Activated T-cell treated with anti-CD3 and anti-CD28 coated beads for 4 hours (primary cell): ENCODE measurements at regions not wholly inside any gene's neighbourhood (a gene's known extent, or its start where the extent isn't known, plus 50 kb on each side); places are given as distances from the start of the nearest gene placed in this dataset.
"Not testable (repeated sequence)": the region's sequence is repeated elsewhere in the genome, so short reads cannot be mapped to it uniquely, and the experiment has no call there.

Experiments used
- DNase-seq: peaks from one replicate; pipeline ENCODE4 v3.0.0-alpha.2; 2020

- DNase-seq: no peak
Observed at GRCh38 chr1:82152356-82153271, 351.9 kb downstream of the ADGRL2 start.

GRCh38 chr1:82145656-82146055, 344.9 kb downstream of the ADGRL2 start:
- no peak for DNase-seq

- no peak for DNase-seq
Observed at GRCh38 chr1:82143108-82143833, 342.5 kb downstream of the ADGRL2 start.

- DNase-seq: no peak
Observed at GRCh38 chr1:82141390-82141789, 340.7 kb downstream of the ADGRL2 start.

GRCh38 chr1:82139751-82140468, 339.2 kb downstream of the ADGRL2 start:
- DNase-seq: no peak

- DNase-seq: not testable (repeated sequence)
Observed at GRCh38 chr1:82136351-82136750, 335.6 kb downstream of the ADGRL2 start.

GRCh38 chr1:82125866-82126265, 325.1 kb downstream of the ADGRL2 start:
- no peak for DNase-seq

- DNase-seq: no peak
Observed at GRCh38 chr1:82125119-82125518, 324.4 kb downstream of the ADGRL2 start.

- DNase-seq: no peak
Observed at GRCh38 chr1:82121421-82121820, 320.7 kb downstream of the ADGRL2 start.

GRCh38 chr1:82116105-82116504, 315.4 kb downstream of the ADGRL2 start:
- no peak for DNase-seq

- DNase-seq: no peak
Observed at GRCh38 chr1:82114887-82115286, 314.2 kb downstream of the ADGRL2 start.

- no peak for DNase-seq
Observed at GRCh38 chr1:82110366-82111254, 309.9 kb downstream of the ADGRL2 start.

- no peak for DNase-seq
Observed at GRCh38 chr1:82108843-82109242, 308.1 kb downstream of the ADGRL2 start.

GRCh38 chr1:82106672-82107071, 305.9 kb downstream of the ADGRL2 start:
- DNase-seq: no peak

GRCh38 chr1:82099170-82099569, 298.4 kb downstream of the ADGRL2 start:
- DNase-seq: no peak

- no peak for DNase-seq
Observed at GRCh38 chr1:82094136-82094535, 293.4 kb downstream of the ADGRL2 start.

- no peak for DNase-seq
Observed at GRCh38 chr1:82091729-82092128, 291.0 kb downstream of the ADGRL2 start.

- DNase-seq: no peak
Observed at GRCh38 chr1:82091265-82091664, 290.5 kb downstream of the ADGRL2 start.

GRCh38 chr1:82090104-82090503, 289.4 kb downstream of the ADGRL2 start:
- DNase-seq: no peak

GRCh38 chr1:82086739-82087138, 286.0 kb downstream of the ADGRL2 start:
- DNase-seq: no peak

GRCh38 chr1:82079607-82080006, 278.9 kb downstream of the ADGRL2 start:
- DNase-seq: no peak

GRCh38 chr1:82073659-82074058, 272.9 kb downstream of the ADGRL2 start:
- no peak for DNase-seq
